GM18870 (cell line): ENCODE measurements at regions not wholly inside any gene's neighbourhood (a gene's known extent, or its start where the extent isn't known, plus 50 kb on each side); places are given as distances from the start of the nearest gene placed in this dataset.

Experiments
- ATAC-seq: cut with Tn5 transposase; IDR thresholded peaks from one replicate; pipeline ENCODE4 v1.9.1; 2021; ENCODE audit warnings: moderate library complexity; ENCODE audit not compliant: unreplicated experiment

DNA sequence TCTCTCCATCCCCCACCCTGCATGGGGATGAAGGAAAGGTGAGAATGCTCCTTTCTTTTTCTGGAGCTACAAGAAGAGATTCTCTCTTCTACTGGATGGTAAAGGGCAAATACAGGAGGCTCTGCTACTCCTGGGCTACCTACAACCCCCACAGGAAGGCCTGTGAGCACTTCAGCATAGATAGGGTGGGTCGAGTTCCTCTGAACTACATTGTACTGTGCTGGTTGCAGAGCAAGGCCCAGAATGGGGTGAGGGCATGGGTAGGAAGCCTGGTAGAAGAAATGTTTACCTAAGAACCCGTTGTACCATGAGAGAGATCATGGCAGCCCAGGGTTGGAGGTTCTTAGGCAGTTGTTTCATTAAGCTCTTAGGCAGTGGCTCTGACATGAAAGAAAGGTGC, 510.4 kb downstream of the MID1IP1 start:
- no peak for ATAC-seq

DNA sequence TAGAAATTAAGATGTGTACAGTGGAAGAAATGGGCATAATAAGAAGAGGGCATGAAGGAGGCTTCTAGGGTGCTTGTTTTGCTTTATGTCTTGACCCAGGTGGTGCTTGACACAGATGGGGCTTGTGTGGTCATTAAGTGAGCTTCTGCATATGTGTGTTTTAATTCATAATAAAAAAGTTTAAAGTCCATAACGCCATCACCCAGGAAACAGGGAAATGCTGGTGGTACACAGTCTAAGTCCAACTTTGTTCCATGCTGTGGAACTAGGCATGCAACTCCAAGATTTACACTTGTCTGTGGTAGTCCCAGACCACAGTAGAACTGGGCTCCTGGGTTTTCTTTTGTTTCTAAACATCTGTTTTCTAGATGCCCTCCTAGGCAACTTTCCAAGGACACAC, 511.9 kb downstream of the MID1IP1 start:
- no peak for ATAC-seq

DNA sequence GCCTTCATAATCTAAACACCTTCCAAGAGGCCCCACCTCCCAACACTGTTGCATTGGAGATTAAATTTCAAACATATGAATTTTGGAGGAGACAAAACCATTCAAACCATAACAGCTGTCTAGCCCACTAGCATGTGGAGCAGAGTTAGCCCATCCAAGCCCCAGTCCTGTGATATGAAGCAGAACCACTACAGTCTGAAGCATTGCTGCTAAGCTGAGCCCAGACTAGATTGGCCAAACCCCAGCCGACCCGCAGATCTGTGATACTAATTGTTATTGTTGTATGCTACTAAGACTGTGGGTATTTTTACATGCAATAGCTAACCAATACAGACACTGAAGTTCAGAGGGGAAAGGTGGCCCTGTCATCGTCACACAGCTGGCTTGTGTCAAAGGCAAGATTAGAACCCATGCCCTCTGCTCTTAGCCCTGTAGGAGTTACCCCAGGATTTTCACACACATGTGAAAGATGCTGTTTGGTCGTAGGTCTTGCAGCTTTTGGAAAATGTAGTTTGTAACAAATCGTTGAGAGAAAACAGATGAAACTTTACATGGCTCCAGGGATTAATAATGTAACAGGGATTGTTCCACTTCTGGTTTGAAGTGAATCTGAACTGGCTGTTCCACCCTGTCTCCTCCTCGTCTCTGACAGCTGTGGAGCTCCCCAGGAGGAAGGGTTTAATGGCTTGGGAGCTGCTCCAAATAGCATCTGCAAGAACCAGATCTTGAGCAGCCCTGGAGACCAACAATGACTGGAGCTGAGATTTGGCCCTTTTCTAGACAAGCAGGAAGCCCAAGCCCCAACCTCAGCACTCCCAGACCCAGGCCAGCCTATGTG, 517.5 kb downstream of the MID1IP1 start:
- no peak for ATAC-seq

DNA sequence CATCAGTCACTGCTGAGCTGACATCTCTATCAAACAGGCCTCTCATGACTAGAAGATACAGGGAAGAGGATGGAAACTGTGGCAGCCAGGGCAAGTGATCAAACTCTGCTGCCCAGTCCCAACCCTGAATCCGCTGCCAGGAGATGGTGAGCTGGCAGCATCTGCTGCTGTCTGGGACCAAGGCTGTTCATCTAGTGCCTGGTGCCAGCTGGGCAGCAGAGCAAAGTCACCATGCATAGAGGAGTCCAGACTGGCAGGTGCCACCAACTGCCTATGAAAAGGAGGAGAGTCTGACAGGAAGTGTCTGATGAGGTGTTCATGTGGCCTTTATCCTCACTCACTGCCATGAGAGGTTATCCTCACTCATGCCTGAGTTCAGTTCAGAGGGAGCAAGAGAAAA, 518.9 kb downstream of the MID1IP1 start:
- no peak for ATAC-seq

DNA sequence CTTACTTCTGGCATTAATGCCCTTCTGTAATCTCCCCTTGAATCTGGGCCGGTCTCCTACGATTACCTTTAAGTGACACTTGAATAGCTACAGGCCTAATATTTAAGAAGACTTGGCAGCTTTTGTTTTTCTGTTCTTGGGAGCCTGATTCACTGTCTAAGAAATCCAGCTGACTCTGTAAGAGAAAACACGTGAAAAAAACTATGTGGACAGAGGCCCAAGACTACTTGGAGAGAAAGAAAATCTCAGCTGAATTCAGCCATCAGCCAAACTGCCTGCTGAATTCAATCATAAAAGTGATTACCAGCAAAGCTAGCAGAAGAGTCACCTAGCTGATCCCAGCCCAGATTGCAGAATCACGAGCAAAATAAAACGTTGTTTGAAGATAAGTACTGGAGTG, 521.2 kb downstream of the MID1IP1 start:
- no peak for ATAC-seq

DNA sequence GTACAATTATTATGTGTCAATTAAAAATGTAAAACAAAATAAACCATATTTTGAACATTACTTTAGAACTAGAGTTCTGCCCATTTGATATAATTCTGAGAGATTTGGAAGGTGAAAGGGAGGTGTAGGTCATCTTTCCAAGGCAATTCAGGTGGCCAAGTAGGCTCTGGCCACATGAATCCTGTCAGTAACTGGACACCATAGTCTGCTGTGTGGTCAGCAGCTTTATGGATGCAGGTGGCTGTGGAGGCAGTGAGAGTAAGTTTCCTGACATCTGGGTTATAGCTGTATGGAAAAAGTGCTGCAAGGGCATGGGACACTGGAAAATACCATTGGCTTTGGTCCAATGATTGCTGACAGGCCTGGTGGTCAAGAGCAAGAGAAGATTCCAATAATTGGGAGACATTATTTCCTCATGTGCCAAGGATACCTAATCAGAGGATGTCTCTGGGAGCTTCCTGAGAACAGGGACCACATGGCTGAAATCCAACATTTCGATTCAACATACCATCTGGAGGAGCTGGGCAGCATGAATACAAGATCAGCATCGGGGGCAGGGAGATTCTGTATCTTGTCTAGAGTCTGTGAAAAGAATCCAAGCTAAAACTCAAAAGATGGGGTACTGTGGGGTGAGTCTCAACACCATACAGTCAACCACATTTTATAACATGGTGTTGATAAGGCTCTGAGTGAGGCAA, 523.1 kb downstream of the MID1IP1 start:
- ATAC-seq, result no peak

DNA sequence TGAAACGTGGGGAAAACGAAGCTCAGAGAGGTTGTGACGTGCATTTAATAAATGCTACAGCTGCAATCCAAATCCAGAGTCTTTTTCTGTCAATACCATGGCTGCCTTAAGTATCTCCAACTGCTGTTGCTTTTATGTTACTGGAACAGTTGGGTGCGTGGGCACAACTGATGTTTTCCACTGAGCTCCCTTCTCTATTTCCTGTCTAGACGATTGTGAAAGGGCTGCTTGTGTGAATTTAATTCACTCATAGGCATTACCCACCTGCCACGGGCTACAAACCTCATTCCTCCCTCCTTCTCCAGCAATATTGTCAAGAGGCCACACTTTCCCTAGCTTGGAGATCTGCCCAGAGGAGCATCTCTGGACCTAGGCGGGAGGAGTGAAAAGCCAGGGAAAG, 526.0 kb downstream of the MID1IP1 start:
- ATAC-seq, result no peak

DNA sequence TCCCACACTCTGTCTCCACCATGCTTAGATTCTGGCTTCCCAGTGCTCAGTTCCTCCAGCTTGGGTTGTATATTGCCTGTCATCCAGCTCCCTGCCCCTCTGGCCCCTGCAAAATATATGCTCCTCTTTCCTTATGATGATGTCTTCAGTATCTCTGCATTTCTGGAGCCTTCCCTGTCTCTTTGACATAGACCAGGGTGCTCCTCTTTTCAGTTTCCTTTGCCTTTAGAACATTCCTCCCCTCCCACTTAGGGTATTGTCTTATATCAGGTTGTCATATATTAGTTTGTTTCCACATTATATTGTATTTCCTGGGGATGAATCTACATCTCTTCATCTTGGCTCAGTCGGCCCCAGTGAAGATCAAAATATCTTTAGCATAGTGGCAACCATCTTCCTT, 526.4 kb downstream of the MID1IP1 start:
- ATAC-seq, result no peak

DNA sequence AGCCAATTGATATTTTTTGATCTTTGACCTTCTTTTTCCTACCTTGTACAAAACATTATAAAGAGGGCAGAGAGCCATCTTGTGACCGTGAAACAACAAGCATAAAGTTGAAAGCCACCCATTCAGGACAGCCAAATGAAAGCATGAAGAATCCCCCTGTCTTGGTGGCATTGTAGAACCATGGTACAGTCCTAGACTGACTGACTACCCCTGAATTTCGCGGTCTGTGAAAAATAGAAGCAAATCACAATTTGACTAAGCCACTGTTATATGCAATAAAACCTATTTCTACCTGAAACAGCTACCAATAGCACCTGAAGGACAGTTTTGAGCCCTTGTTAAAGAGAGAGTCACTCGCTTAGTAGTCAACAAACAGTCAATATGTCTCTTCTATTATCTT, 527.4 kb downstream of the MID1IP1 start:
- no peak for ATAC-seq

DNA sequence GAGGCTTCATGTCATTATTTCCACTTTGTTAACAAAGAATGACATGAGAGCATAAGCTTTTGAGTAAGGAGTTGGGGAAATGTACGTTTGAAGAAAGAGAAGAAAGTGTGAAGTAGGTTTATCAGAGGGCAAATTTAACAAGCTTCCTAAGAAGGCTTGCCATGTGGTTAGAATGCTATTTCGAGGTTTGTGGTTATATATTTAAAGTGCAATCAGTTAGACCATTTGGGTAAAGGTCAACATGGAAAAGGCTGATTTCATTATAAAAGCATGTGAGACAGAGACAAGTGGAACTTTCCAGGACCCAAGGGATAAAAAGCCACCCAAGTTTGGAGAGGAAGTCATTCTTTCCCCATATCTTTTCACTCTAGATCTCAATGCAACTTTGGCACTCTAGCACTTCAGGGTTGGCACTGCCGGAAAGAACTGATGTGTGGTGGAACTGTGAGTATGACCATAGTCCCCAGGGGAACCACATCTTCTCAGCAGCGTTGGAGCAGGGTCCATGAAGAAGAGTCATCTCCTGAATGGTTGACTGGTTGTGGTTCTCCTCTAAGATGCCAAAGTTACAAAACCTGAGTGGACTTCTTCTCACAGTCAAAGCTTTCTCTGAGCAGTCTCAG, 529.9 kb downstream of the MID1IP1 start:
- ATAC-seq, result peak; percentile 48

DNA sequence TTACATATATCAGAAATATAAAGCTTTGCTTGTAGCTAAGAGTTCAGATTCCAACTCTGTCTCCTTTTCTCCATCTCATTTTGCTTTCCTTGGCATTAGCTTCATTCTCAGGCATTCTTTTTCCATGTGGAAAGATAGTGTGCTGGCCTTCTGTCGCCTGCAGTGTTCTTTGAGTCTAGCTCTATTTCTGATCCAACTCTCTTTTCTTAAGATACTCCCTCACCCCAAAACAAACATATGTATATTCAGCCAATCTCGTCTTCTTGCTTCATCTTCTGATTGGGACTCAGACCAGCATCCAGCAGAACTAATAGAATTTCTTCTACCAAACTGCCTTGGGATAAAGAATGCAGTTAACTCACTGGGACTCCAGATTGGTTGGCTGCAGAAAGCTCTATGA, 532.2 kb downstream of the MID1IP1 start:
- ATAC-seq, result no peak

DNA sequence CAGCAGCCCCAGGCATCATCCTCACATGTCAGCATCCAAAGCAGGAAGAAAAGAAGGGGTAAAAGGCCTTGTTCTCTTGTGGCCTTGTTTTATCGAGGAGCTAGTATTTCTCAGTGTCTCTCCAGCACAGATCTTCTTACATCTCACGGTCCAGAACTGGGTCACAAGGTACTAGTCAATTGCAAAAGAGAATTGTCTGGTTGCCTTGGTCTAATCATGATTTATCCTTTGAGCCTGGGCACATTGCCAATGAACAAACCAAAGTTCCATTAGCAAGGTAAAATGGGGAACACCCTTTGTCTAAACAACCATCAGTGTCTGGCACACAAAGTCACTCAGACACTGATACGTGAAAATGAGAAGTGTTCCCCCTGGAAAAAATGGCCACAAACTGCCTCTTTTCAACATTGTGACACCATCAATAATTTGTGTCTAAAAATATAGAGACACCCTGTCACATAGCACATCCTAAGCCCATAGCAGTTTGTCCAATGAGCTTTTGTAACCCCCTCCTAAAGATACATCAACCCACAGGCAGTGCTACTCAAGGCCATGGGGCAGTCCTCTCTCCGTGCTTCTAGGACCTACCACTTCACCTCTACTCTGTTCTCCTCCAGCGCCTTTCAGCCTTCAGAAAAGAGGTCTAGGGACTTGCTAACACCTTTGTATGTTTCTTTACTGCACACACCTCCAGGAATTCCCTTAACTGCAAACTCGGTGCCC, 534.4 kb downstream of the MID1IP1 start:
- no peak for ATAC-seq

DNA sequence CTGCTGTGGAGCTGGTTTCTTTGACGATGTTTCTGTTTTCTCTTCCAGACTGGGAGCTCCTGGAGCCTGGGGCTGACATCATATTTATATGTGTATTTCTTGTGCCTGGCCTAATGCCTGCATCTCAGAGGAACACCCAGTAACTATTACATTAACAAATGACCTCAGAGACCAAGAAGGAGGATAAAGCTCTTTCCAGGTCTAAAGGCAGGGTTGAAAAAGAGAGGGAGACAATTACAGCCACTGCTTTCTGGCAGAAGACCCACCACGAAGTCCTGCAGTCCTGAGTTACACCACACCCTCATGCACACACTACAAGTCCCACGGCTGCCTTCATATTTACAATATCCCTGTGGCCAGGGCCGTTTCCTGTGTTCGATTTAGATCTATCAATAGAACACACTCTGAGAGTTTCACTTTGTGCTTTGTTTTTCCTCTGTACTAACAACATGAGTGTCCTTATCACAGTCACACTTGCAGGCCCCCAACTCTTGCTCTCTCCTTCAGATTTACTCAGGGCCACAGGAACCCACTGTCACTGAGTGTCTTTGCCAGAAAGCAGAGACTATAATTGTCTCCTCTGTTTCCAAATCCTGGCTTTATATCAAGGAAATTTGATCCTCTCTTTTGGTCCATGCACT, 535.5 kb downstream of the MID1IP1 start:
- ATAC-seq, result peak; percentile 83

DNA sequence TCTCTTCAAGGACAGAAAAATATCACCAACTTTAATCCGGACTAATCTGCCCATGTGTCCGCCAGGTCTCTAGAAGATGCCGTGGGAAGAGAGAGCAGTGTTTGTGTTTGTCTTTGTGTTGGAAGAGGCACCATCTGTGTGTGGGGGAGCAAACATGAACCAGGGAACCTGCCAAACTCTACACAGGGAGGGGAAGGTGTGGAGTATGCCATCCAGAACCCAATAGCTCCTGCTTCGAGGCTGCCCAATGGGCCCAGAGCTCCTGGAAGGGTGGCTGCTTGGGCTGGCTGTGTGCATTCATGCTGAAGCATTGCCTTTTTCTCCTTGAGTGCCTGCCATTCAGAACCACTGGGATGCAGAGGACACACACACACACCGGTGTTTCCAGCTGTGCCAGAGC, 536.2 kb downstream of the MID1IP1 start:
- ATAC-seq, result no peak

DNA sequence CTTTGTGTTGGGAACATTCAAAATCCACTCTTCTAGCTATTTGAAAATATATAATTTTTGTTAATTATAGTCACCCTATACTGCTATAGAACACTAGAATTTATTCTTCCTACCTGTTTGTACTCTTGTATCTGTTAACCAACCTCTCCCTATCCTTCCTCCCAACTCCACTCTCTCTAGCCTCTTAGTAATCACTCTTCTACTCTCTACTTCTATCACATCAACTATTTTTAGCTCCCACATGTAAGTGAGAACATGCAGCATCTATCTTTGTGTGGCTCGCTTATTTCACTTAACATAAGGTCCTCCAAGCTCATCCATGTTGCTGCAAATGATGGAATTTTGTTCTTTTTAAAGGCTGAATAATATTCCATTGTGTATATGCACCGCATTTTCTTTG, 537.3 kb downstream of the MID1IP1 start:
- no peak for ATAC-seq

DNA sequence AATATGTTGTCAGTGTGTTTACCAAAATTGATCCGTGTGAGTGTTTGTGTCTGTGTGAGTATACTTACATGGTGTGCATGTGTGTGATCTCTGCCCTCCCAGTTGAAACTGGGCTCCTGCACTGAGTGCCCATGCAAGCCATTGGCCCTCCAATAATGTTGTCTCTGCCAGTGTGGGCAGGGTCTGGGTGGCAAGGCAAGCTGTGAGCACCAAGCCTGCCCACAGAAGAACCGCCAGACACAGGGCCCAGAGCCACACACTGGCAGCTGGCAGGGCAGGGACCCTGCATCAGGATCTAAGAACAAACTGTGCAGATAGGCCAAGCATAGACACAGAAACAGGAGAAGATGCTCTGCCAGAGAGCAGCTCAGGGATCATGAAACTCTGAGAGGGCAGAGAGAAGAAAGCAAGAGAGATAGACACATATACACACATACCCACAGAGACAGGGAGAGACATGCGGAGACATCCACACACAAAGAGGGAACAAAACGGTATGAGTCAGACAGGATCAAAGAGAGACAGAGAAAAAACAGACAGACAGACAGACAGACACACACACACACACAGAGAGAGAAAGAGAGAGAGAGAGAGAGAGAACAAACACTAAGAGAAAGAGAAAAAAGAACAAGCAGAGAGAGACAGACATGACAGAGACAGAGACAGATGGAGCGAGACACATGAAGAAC, 555.0 kb downstream of the MID1IP1 start:
- ATAC-seq, result no peak

DNA sequence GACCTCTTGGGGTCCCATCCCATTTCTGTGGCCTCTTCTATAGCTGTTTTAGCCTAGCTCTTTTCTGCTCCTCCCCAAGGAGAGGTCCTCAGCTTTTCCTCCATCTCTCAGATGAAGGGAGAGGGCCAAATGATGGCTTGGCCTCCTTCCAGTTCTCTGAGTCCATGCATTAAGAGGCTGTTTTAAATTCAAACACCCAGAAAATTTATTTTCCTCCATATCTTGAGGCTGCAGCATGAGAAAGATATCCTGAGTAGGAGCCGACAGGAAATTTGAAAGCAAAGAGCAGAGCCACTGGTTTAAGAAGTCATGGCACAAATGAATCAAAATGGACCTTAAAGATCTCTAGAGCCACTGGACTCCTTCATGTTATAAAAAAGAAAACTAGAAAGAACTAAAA, 558.8 kb downstream of the MID1IP1 start:
- ATAC-seq, result no peak

DNA sequence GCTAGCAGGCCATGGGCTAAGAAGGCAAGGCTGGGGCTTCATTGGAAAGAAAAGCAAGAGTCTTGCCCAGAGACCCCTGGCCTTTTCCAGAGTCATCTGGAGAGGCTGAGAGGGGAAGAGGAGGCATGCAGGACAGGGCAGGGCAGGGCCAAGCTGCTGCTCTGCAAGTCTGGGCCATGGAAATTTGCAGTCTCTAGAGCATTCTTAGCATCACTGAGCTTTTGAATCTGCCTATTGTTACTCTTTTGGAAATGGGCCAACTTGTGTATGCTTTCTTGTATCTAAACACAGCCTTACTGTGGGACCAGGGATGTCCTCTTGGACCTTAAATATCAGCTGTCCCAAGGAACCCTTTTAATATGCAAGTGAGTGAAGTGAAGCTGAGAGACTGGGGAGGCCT, 560.5 kb downstream of the MID1IP1 start:
- no peak for ATAC-seq

DNA sequence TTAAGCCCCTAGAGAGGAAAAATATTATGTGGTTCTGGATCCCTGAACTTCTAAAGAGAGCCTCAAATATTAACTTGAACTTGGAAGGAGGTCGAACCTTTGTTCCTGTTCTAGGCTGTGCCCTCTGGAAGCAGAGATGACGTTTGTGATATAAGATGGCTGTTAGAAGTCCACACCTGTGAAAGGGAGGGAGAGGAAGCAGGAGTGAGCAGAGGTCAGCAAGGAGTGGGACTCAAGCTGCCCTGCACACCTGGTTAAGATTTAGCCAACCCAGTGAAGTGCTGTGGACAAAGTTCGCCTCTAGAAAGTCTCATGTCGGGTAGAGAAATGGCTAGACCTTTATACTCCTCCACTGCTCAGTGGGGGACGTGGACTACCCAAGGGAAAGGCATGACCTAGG, 566.2 kb downstream of the MID1IP1 start:
- no peak for ATAC-seq

DNA sequence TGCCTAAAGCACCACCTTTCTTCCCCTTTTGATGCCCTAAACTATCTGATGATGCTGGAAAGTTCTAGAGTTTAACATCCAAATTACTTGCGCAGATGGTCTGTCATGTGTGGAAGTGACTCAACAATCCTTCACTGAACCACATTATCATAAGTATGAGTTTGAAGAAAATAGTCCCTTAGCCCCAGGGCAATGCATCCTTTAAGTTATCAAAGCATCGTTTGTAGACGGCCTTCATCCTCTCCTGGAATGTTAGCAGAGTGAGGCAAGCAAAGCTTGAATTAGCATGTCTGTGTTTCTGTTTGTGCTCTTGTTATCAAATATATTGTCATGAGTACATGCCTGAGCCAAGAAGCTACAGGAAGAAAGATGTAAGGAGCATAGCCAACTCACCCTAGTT, 570.9 kb downstream of the MID1IP1 start:
- no peak for ATAC-seq
